OCI-LY1 (cell line): ENCODE measurements at regions not wholly inside any gene's neighbourhood (a gene's known extent, or its start where the extent isn't known, plus 50 kb on each side); places are given as distances from the start of the nearest gene placed in this dataset.

ENCODE experiments used
- EZH2 ChIP-seq: fragments of 200-600 bp; sonication (generic), shearing (Covaris generic); IDR thresholded peaks from 2 replicates; pipeline ENCODE4 v1.8.0; 2017; ENCODE audit warnings: borderline replicate concordance, mixed run types, mild to moderate bottlenecking, antibody characterized with exemption, low read length, moderate library complexity, mixed read lengths
- TF ChIP-seq, protein P1 (sequence below): fragments of 200-600 bp; sonication (generic), shearing (Covaris generic); IDR thresholded peaks from 2 replicates; pipeline ENCODE4 v1.5.1; 2017; ENCODE audit warnings: mild to moderate bottlenecking, antibody characterized with exemption, low read length, moderate library complexity, mixed read lengths

- TF ChIP-seq, protein P1, sequence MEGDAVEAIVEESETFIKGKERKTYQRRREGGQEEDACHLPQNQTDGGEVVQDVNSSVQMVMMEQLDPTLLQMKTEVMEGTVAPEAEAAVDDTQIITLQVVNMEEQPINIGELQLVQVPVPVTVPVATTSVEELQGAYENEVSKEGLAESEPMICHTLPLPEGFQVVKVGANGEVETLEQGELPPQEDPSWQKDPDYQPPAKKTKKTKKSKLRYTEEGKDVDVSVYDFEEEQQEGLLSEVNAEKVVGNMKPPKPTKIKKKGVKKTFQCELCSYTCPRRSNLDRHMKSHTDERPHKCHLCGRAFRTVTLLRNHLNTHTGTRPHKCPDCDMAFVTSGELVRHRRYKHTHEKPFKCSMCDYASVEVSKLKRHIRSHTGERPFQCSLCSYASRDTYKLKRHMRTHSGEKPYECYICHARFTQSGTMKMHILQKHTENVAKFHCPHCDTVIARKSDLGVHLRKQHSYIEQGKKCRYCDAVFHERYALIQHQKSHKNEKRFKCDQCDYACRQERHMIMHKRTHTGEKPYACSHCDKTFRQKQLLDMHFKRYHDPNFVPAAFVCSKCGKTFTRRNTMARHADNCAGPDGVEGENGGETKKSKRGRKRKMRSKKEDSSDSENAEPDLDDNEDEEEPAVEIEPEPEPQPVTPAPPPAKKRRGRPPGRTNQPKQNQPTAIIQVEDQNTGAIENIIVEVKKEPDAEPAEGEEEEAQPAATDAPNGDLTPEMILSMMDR, result no peak
- no peak for TF ChIP-seq EZH2
Observed at GRCh38 chr11:10641177-10641911, 52.2 kb downstream of the IRAG1 start.
